HPDE6-E6E7 (cell line): ENCODE measurements at regions not wholly inside any gene's neighbourhood (a gene's known extent, or its start where the extent isn't known, plus 50 kb on each side); places are given as distances from the start of the nearest gene placed in this dataset.

Experiments used
- DNase-seq: peaks from one replicate; pipeline ENCODE4 v3.0.0; 2011; ENCODE audit warnings: missing footprints; ENCODE audit errors: extremely low spot score

GRCh38 chr14:38517426-38517825 lies 261.5 kb upstream of the CLEC14A start:
- no peak for DNase-seq

- DNase-seq = no peak
Measured at GRCh38 chr14:38512236-38512635, 256.3 kb upstream of the CLEC14A start.

- DNase-seq = no peak
Measured at GRCh38 chr14:38507299-38507698, 251.4 kb upstream of the CLEC14A start.

GRCh38 chr14:38505973-38506249 lies 250.0 kb upstream of the CLEC14A start:
- no peak for DNase-seq

GRCh38 chr14:38505221-38505972 lies 249.5 kb upstream of the CLEC14A start:
- DNase-seq = no peak

GRCh38 chr14:38504175-38504574 lies 248.3 kb upstream of the CLEC14A start:
- DNase-seq = no peak

GRCh38 chr14:38502239-38502638 lies 246.3 kb upstream of the CLEC14A start:
- no peak for DNase-seq

- no peak for DNase-seq
Measured at GRCh38 chr14:38500125-38500524, 244.2 kb upstream of the CLEC14A start.

GRCh38 chr14:38496092-38496491 lies 240.2 kb upstream of the CLEC14A start:
- DNase-seq = no peak

- no peak for DNase-seq
Measured at GRCh38 chr14:38490273-38490672, 234.4 kb upstream of the CLEC14A start.

GRCh38 chr14:38485026-38485425 lies 229.1 kb upstream of the CLEC14A start:
- no peak for DNase-seq

GRCh38 chr14:38481952-38482678 lies 226.2 kb upstream of the CLEC14A start:
- DNase-seq = no peak

- DNase-seq = no peak
Measured at GRCh38 chr14:38469156-38469555, 213.3 kb upstream of the CLEC14A start.

- DNase-seq = no peak
Measured at GRCh38 chr14:38442208-38442607, 186.3 kb upstream of the CLEC14A start.

GRCh38 chr14:38432186-38432585 lies 176.3 kb upstream of the CLEC14A start:
- DNase-seq = no peak

- no peak for DNase-seq
Measured at GRCh38 chr14:38431156-38431555, 175.3 kb upstream of the CLEC14A start.

- DNase-seq = no peak
Measured at GRCh38 chr14:38430522-38430921, 174.6 kb upstream of the CLEC14A start.

- no peak for DNase-seq
Measured at GRCh38 chr14:38425324-38425976, 169.6 kb upstream of the CLEC14A start.

GRCh38 chr14:38420048-38420447 lies 164.2 kb upstream of the CLEC14A start:
- DNase-seq = no peak

GRCh38 chr14:38419579-38419978 lies 163.7 kb upstream of the CLEC14A start:
- DNase-seq = no peak

- no peak for DNase-seq
Measured at GRCh38 chr14:38412654-38413053, 156.8 kb upstream of the CLEC14A start.

GRCh38 chr14:38410442-38410841 lies 154.5 kb upstream of the CLEC14A start:
- DNase-seq = no peak

- no peak for DNase-seq
Measured at GRCh38 chr14:38409071-38409705, 153.3 kb upstream of the CLEC14A start.
